H1 (cell line): ENCODE measurements at regions not wholly inside any gene's neighbourhood (a gene's known extent, or its start where the extent isn't known, plus 50 kb on each side); places are given as distances from the start of the nearest gene placed in this dataset.

ENCODE experiments used
- CTCF ChIA-PET: fragments of 300-600 bp; sonication (Branson Sonifier 250); formaldehyde crosslinking; loops from one replicate; lab custom pipeline; 2021; ENCODE audit not compliant: partially characterized antibody; lab: Charles Lee
- POLR2A ChIA-PET: fragments of 300-600 bp; sonication (Branson Sonifier 250); formaldehyde crosslinking; loops from one replicate; lab custom pipeline; 2021; ENCODE audit warnings: inconsistent platforms; ENCODE audit not compliant: partially characterized antibody; lab: Charles Lee
- DNase-seq, 2 experiments: peaks; one replicate each; pipeline versions ENCODE4 v3.0.0 to v3.0.0-alpha.2; 2010 to 2022; ENCODE audit warnings: low spot score in 2 of 2, low read depth in 1 of 2, mixed read lengths in 1 of 2
- FAIRE-seq: peaks from 2 replicates; lab custom pipeline; 2011; peaks lifted over from hg19 to GRCh38; lab: Jason Lieb, UNC
- H2AFZ ChIP-seq: 2 replicates; pipeline ENCODE4 v1.8.1; 2012; ENCODE audit warnings: low read length, inconsistent platforms
- H2AK5ac ChIP-seq: 2 replicates; pipeline ENCODE4 v1.6.1; 2013; ENCODE audit warnings: low read depth, low read length
- H2BK120ac ChIP-seq: replicated peaks from 2 replicates; pipeline ENCODE3; 2013; ENCODE audit warnings: low read depth, low read length, inconsistent platforms
- H2BK12ac ChIP-seq: 2 replicates; pipeline ENCODE4 v1.6.1; 2013; ENCODE audit warnings: low read depth, low read length
- H2BK15ac ChIP-seq: 2 replicates; pipeline ENCODE4 v1.6.1; 2013; ENCODE audit warnings: low read length
- H2BK20ac ChIP-seq: 2 replicates; pipeline ENCODE4 v1.6.1; 2013; ENCODE audit warnings: low read length
- H2BK5ac ChIP-seq: 2 replicates; pipeline ENCODE4 v1.6.1; 2013; ENCODE audit warnings: low read depth, low read length
- H3K14ac ChIP-seq: 2 replicates; pipeline ENCODE4 v1.6.1; 2013; ENCODE audit warnings: inconsistent platforms; ENCODE audit not compliant: insufficient read length
- H3K18ac ChIP-seq: 2 replicates; pipeline ENCODE4 v1.6.1; 2013; ENCODE audit warnings: low read length; ENCODE audit errors: extremely low read depth
- H3K23ac ChIP-seq: 2 replicates; pipeline ENCODE4 v1.6.1; 2013; ENCODE audit warnings: inconsistent platforms; ENCODE audit not compliant: insufficient read length
- H3K23me2 ChIP-seq: 2 replicates; pipeline ENCODE4 v1.6.1; 2013; ENCODE audit warnings: low read depth, low read length
- H3K27ac ChIP-seq: 2 replicates; pipeline ENCODE4 v1.6.1; 2011; ENCODE audit warnings: low read depth, low read length, inconsistent platforms
- H3K27me3 ChIP-seq, 4 experiments: replicated peaks in 1 of 4; 1 replicate in 1 of 4; 2 replicates in 3 of 4; pipeline versions ENCODE4 v1.6.1 to v1.8.1; 2011 to 2013; ENCODE audit warnings: low read length in 3 of 4, mild to moderate bottlenecking in 3 of 4, inconsistent platforms in 2 of 4, mixed read lengths in 2 of 4, moderate library complexity in 1 of 4; ENCODE audit not compliant: control insufficient read depth in 3 of 4, insufficient read depth in 3 of 4; ENCODE audit errors: extremely low read depth in 1 of 4
- H3K36me3 ChIP-seq, 4 experiments: 2 replicates each; pipeline versions ENCODE4 v1.6.1 to v1.8.1; 2011 to 2013; ENCODE audit warnings: mild to moderate bottlenecking in 4 of 4, low read length in 3 of 4, moderate library complexity in 2 of 4, control low read depth in 1 of 4, inconsistent platforms in 1 of 4; ENCODE audit not compliant: insufficient read depth in 4 of 4, control insufficient read depth in 2 of 4
- H3K4ac ChIP-seq: replicated peaks from 2 replicates; pipeline ENCODE3; 2013; ENCODE audit warnings: low read length, low read depth, mixed read lengths, inconsistent platforms; ENCODE audit not compliant: insufficient read length
- H3K4me1 ChIP-seq, 4 experiments: replicated peaks in 1 of 4; 1 replicate in 1 of 4; 2 replicates in 3 of 4; pipeline versions ENCODE4 v1.6.1 to v1.8.1; 2011 to 2013; ENCODE audit warnings: low read length in 3 of 4, inconsistent platforms in 2 of 4, mixed read lengths in 1 of 4; ENCODE audit not compliant: insufficient read depth in 4 of 4, control insufficient read depth in 3 of 4
- H3K4me2 ChIP-seq, 2 experiments: 2 replicates each; pipeline versions ENCODE4 v1.6.1 to v1.8.1; 2011 to 2013; ENCODE audit warnings: low read depth in 2 of 2, low read length in 2 of 2, control low read depth in 1 of 2, inconsistent platforms in 1 of 2, mild to moderate bottlenecking in 1 of 2; ENCODE audit not compliant: insufficient read depth in 1 of 2
- H3K4me3 ChIP-seq, 4 experiments: fragments of 200-600, 300-600 bp in 1 of 4; sonication (generic), shearing (Covaris generic), sonication (Bioruptor Twin) in 1 of 4; 2 replicates each; pipeline versions ENCODE4 v1.5.1 to v1.8.1; 2011 to 2016; ENCODE audit warnings: low read length in 4 of 4, low read depth in 3 of 4, control low read depth in 2 of 4, inconsistent platforms in 2 of 4, mild to moderate bottlenecking in 2 of 4, mixed read lengths in 1 of 4, moderate library complexity in 1 of 4; ENCODE audit not compliant: insufficient read depth in 2 of 4; ENCODE audit errors: extremely low read depth in 1 of 4
- H3K56ac ChIP-seq: replicated peaks from 2 replicates; pipeline ENCODE3; 2013; ENCODE audit warnings: low read depth, mild to moderate bottlenecking, mixed read lengths, low read length, inconsistent platforms; ENCODE audit not compliant: insufficient read length
- H3K79me1 ChIP-seq: 2 replicates; pipeline ENCODE4 v1.6.1; 2013; ENCODE audit warnings: low read depth, low read length, control low read depth
- H3K79me2 ChIP-seq, 2 experiments: 2 replicates each; pipeline versions ENCODE4 v1.6.1 to v1.8.1; 2012 to 2013; ENCODE audit warnings: low read length in 2 of 2, mild to moderate bottlenecking in 2 of 2, inconsistent platforms in 1 of 2; ENCODE audit not compliant: insufficient read depth in 2 of 2, control insufficient read depth in 1 of 2
- H3K9ac ChIP-seq, 4 experiments: replicated peaks in 1 of 4; 1 replicate in 1 of 4; 2 replicates in 3 of 4; pipeline versions ENCODE4 v1.6.1 to v1.8.1; 2011 to 2013; ENCODE audit warnings: low read depth in 3 of 4, low read length in 3 of 4, control low read depth in 2 of 4, mild to moderate bottlenecking in 2 of 4, moderate library complexity in 2 of 4, inconsistent platforms in 1 of 4; ENCODE audit errors: extremely low read depth in 1 of 4
- H3K9me3 ChIP-seq, 2 experiments: 2 replicates each; pipeline versions ENCODE4 v1.6.1 to v1.8.1; 2012 to 2013; ENCODE audit warnings: mild to moderate bottlenecking in 2 of 2, moderate library complexity in 2 of 2, control low read depth in 1 of 2, inconsistent platforms in 1 of 2, low read depth in 1 of 2, low read length in 1 of 2, mixed read lengths in 1 of 2; ENCODE audit not compliant: insufficient read depth in 2 of 2
- H4K20me1 ChIP-seq, 2 experiments: replicated peaks in 1 of 2; 2 replicates each; pipeline versions ENCODE3 to v1.8.1; 2011 to 2013; ENCODE audit warnings: inconsistent platforms in 2 of 2, low read length in 2 of 2, mild to moderate bottlenecking in 1 of 2; ENCODE audit not compliant: insufficient read depth in 2 of 2, control insufficient read depth in 1 of 2
- H4K5ac ChIP-seq: 2 replicates; pipeline ENCODE4 v1.6.1; 2013; ENCODE audit warnings: low read length, low read depth, mixed read lengths, inconsistent platforms; ENCODE audit not compliant: insufficient read length
- H4K8ac ChIP-seq: 2 replicates; pipeline ENCODE4 v1.8.0; 2013; ENCODE audit warnings: mild to moderate bottlenecking, moderate library complexity, low read length, inconsistent platforms; ENCODE audit not compliant: insufficient read depth; ENCODE audit errors: extremely low read depth
- H4K91ac ChIP-seq: replicated peaks from 2 replicates; pipeline ENCODE3; 2013; ENCODE audit warnings: low read length, mixed read lengths, inconsistent platforms; ENCODE audit not compliant: insufficient read length
- BCL11A ChIP-seq, 2 experiments: IDR thresholded peaks; one replicate each; pipeline ENCODE4 v1.6.1; 2011; ENCODE audit warnings: low read depth in 2 of 2, low read length in 2 of 2, mild to moderate bottlenecking in 2 of 2
- RXRA ChIP-seq: IDR thresholded peaks from 2 replicates; pipeline ENCODE4 v1.6.1; 2011; ENCODE audit warnings: low read depth, mild to moderate bottlenecking, low read length, moderate library complexity; ENCODE audit not compliant: insufficient read depth
- SP1 ChIP-seq: IDR thresholded peaks from 2 replicates; pipeline ENCODE4 v1.6.1; 2011; ENCODE audit warnings: low read depth, low read length
- WGBS, 2 experiments: shearing (Covaris generic) in 1 of 2; methylation state at CpG; one replicate each; pipeline versions ENCODE4 v1.1.6 to v1.1.7; 2013 to 2015; ENCODE audit warnings: low lambda C conversion rate in 2 of 2, mixed read lengths in 2 of 2, inconsistent platforms in 1 of 2, low coverage in 1 of 2, missing lambda C conversion rate in 1 of 2; ENCODE audit not compliant: insufficient replicate concordance in 2 of 2, insufficient coverage in 1 of 2, insufficient read length in 1 of 2; ENCODE audit errors: extremely low coverage in 1 of 2, missing lambda C conversion rate in 1 of 2; 5-methylcytosine and 5-hydroxymethylcytosine counted together

DNA sequence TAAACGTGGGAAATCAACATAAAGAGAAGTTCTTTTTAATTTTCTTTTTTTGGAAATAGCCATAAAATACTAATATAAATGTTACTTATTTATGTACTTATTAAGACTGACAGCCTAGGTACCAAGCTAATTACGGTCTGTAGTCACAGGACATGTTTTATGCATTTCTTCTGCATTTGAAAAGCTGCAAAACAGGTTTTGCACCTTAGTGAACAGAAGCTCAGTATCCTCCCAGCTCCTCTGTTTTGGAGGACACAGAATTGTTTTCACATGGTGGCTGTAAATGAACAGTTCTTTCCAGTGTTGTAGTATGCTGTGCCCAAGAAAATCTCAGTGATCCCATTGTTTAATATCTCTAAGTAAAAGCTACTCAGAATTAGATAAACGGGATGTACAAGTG is 1788.0 kb upstream of the TENM3 start:
- CTCF ChIA-PET = interaction anchor here (0.9 to 1.2 kb wide), 2 partner anchors 103 to 185 kb away, joined by 5 to 6 read pairs; no protein-coding TSS in a partner anchor

More for the DNA sequence above, 1788.0 kb upstream of the TENM3 start:
- Histone ChIP-seq H4K91ac (no peak overlapping the region), H3K56ac (no peak overlapping the region), H2BK20ac (no peak overlapping the region), H3K79me1 (no peaks in the 10 kb centered on the region), H3K4me2 (peak overlapping the region; percentile 11 to 49; a peak in 3 of 4 replicates), H3K23me2 (no peaks in the 10 kb centered on the region), H3K4me3 (peak overlapping the region in 1 of 4 experiments; percentile 42; a peak in 2 of 8 replicates), H3K27me3 (no peaks in the 10 kb centered on the region), H3K18ac (no peak overlapping the region), H3K79me2 (no peaks in the 10 kb centered on the region), H3K4me1 (peaks cover 0 to 6% (median 0%) of the 10 kb centered on the region in 4 experiments; a peak in 4 of 7 replicates), H2BK5ac (no peak overlapping the region), H3K9ac (no peak overlapping the region), H3K4ac (no peak overlapping the region), H3K14ac (no peak overlapping the region), H3K36me3 (no peaks in the 10 kb centered on the region), H3K27ac (no peak overlapping the region), H2BK15ac (no peak overlapping the region), H2AK5ac (no peak overlapping the region), H2BK120ac (no peak overlapping the region), H3K9me3 (no peaks in the 10 kb centered on the region), H2BK12ac (no peak overlapping the region), H4K20me1 (no peaks in the 10 kb centered on the region), H4K8ac (no peak overlapping the region), H2AFZ (no peak overlapping the region), H3K23ac (no peak overlapping the region), H4K5ac (no peak overlapping the region)
- DNase-seq (no peak), FAIRE-seq (peak; percentile 55)
- no peak for TF ChIP-seq RXRA
- peak in 1 of 2 experiments; percentile 12 for TF ChIP-seq BCL11A (IDR thresholded peaks at IDR 0.05; ENCODE audit: low read depth in 2 of 2, low read length in 2 of 2)
- peak; percentile 47; the same call in 1 of the 2 replicates for TF ChIP-seq SP1
- POLR2A ChIA-PET = no interaction called here
- WGBS, 2 experiments = 48% methylated on average over 3 of the region's 3 CpGs; no CpG with 5 or more reads in 1 of the 2 experiments
